ENCODE measurements at regions not wholly inside any gene's neighbourhood (a gene's known extent, or its start where the extent isn't known, plus 50 kb on each side); places are given as distances from the start of the nearest gene placed in this dataset.

- Histone ChIP-seq H4K20me1 (ENCODE audit: control insufficient read depth, insufficient read depth, low read length, poor library complexity, severe bottlenecking) (no peaks in the 10 kb centered on the region), H3K36me3 (replicated peaks in 1 of 2; ENCODE audit: control extremely low read depth in 1 of 2, control insufficient read depth in 1 of 2, extremely low read depth in 1 of 2, insufficient read depth in 2 of 2, low read length in 1 of 2) (no peaks in the 10 kb centered on the region), H3K9ac (ENCODE audit: low read length) (no peak overlapping the region), H3K9me3 (ENCODE audit: control extremely low read depth in 1 of 3, control insufficient read depth in 2 of 3, insufficient read depth in 1 of 3, low read length in 2 of 3) (no peaks in the 10 kb centered on the region), H2AFZ (ENCODE audit: insufficient read depth, low read depth, low read length, poor library complexity, severe bottlenecking) (no peak overlapping the region), H3K27me3 (replicated peaks in 1 of 4; ENCODE audit: control extremely low read depth in 1 of 4, control insufficient read depth in 3 of 4, insufficient read depth in 4 of 4, low read length in 3 of 4) (no peaks in the 10 kb centered on the region), H3K4me1 (ENCODE audit: control insufficient read depth in 2 of 2, insufficient read depth in 2 of 2, low read length in 2 of 2) (no peaks in the 10 kb centered on the region), H3K79me2 (ENCODE audit: control insufficient read depth, insufficient read depth, low read length) (no peaks in the 10 kb centered on the region), H3K4me3 (ENCODE audit: control extremely low read depth in 1 of 5, extremely low read depth in 1 of 5, insufficient read depth in 1 of 5, low read depth in 2 of 5, low read length in 4 of 5) (no peak overlapping the region), H3K4me2 (replicated peaks; ENCODE audit: low read depth, low read length, poor library complexity, severe bottlenecking) (no peak overlapping the region), H3K27ac (ENCODE audit: low read length in 2 of 2) (no peak overlapping the region)
- Mint-ChIP-seq H3K27ac (no peak overlapping the region), H3K27me3 (peaks cover 3% of the 10 kb centered on the region), H3K9me3 (ENCODE audit: insufficient read depth) (no peaks in the 10 kb centered on the region), H3K4me3 (no peak overlapping the region), H3K4me1 (no peaks in the 10 kb centered on the region)
- ATAC-seq (ENCODE audit: low read depth), result no peak
- CTCF ChIA-PET, result no interaction called here
- POLR2A ChIA-PET, result no interaction called here
- intact Hi-C loops (cut with micrococcal nuclease), result no loop called here
- DNase-seq, result no peak
- TF ChIP-seq CTCF (IDR thresholded peaks at IDR 0.05) (no peak), EZH2 (IDR thresholded peaks at IDR 0.05; ENCODE audit: borderline replicate concordance, insufficient read depth, low read depth, low read length, poor library complexity, severe bottlenecking) (no peak)
Observed at GRCh38 chr2:16273111-16273510, 332.8 kb downstream of the MYCN start.

GRCh38 chr2:16272038-16272788 lies 331.9 kb downstream of the MYCN start:
- 84% methylated on average over 9 of the region's 10 CpGs for WGBS (ENCODE audit: insufficient coverage)
- intact Hi-C loops (cut with micrococcal nuclease), result no loop called here

More at GRCh38 chr2:16272038-16272788, 331.9 kb downstream of the MYCN start:
- no peak overlapping the region for H2AFZ ChIP-seq (ENCODE audit: insufficient read depth, low read depth, low read length, poor library complexity, severe bottlenecking)
- no peak overlapping the region for H3K27ac ChIP-seq (ENCODE audit: low read length in 2 of 2)
- H3K27ac Mint-ChIP-seq, result no peak overlapping the region
- no peak overlapping the region for H3K4me2 ChIP-seq (replicated peaks; ENCODE audit: low read depth, low read length, poor library complexity, severe bottlenecking)
- H3K4me1 ChIP-seq (ENCODE audit: control insufficient read depth in 2 of 2, insufficient read depth in 2 of 2, low read length in 2 of 2), result no peaks in the 10 kb centered on the region
- peaks cover 3% of the 10 kb centered on the region for H3K27me3 Mint-ChIP-seq
- ATAC-seq (ENCODE audit: low read depth) (no peak), DNase-seq (no peak)
- ChIA-PET POLR2A (no interaction called here), CTCF (no interaction called here)
- no peaks in the 10 kb centered on the region for H3K27me3 ChIP-seq (replicated peaks in 1 of 4; ENCODE audit: control extremely low read depth in 1 of 4, control insufficient read depth in 3 of 4, insufficient read depth in 4 of 4, low read length in 3 of 4)
- H3K79me2 ChIP-seq (ENCODE audit: control insufficient read depth, insufficient read depth, low read length), result no peaks in the 10 kb centered on the region
- TF ChIP-seq CTCF (IDR thresholded peaks at IDR 0.05) (no peak), EZH2 (IDR thresholded peaks at IDR 0.05; ENCODE audit: borderline replicate concordance, insufficient read depth, low read depth, low read length, poor library complexity, severe bottlenecking) (no peak)
- no peaks in the 10 kb centered on the region for H3K9me3 ChIP-seq (ENCODE audit: control extremely low read depth in 1 of 3, control insufficient read depth in 2 of 3, insufficient read depth in 1 of 3, low read length in 2 of 3)
- no peak overlapping the region for H3K4me3 Mint-ChIP-seq
- H4K20me1 ChIP-seq (ENCODE audit: control insufficient read depth, insufficient read depth, low read length, poor library complexity, severe bottlenecking), result no peaks in the 10 kb centered on the region
- H3K9ac ChIP-seq (ENCODE audit: low read length), result no peak overlapping the region
- H3K36me3 ChIP-seq (replicated peaks in 1 of 2; ENCODE audit: control extremely low read depth in 1 of 2, control insufficient read depth in 1 of 2, extremely low read depth in 1 of 2, insufficient read depth in 2 of 2, low read length in 1 of 2), result no peaks in the 10 kb centered on the region
- no peaks in the 10 kb centered on the region for H3K9me3 Mint-ChIP-seq (ENCODE audit: insufficient read depth)
- H3K4me1 Mint-ChIP-seq, result no peaks in the 10 kb centered on the region
- no peak overlapping the region for H3K4me3 ChIP-seq (ENCODE audit: control extremely low read depth in 1 of 5, extremely low read depth in 1 of 5, insufficient read depth in 1 of 5, low read depth in 2 of 5, low read length in 4 of 5)

All from B cell (primary cell).